ENCODE measurements at regions not wholly inside any gene's neighbourhood (a gene's known extent, or its start where the extent isn't known, plus 50 kb on each side); places are given as distances from the start of the nearest gene placed in this dataset.

DNA sequence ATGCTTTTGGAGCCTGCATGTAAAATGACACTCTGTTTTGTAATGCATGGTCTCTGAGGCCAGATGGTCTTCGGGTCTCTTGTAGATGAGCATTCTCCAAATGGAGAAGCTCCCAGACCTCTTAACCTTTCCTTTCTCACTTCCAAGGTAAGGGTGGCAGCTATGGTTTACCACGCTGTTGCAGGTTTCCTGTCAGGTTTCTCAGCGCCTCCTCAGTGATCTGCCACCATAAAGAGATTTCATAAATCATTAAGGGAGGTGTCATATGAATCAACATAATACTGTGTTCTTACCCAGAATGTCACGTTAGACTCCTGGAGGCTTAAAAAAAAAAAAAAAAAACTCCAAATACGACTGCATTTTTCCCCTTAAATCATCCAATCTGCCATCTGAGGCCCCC lies 787.4 kb upstream of the EEF2KMT start:
- H3K9me3 ChIP-seq: no peaks in the 10 kb centered on the region

DNA sequence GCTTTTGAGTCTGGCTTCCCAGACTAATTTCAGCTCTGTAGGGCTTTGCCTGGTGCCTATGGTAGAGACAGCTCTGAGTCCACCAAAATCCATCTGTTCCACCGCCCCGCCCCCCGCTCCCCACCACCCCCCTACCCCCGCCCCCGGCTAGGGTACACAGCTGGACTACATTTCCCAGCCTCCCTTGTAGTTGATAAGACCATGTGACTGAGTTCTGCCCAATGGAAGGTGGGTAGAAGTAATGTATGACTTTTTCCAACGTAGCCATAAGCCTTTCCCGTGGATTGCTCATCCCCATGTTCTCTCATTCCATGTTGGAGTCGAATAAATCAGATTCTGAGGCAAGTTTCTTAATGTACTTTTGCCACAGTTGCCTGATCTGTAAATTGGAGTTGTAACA lies 786.7 kb upstream of the EEF2KMT start:
- TF ChIP-seq, protein P1, sequence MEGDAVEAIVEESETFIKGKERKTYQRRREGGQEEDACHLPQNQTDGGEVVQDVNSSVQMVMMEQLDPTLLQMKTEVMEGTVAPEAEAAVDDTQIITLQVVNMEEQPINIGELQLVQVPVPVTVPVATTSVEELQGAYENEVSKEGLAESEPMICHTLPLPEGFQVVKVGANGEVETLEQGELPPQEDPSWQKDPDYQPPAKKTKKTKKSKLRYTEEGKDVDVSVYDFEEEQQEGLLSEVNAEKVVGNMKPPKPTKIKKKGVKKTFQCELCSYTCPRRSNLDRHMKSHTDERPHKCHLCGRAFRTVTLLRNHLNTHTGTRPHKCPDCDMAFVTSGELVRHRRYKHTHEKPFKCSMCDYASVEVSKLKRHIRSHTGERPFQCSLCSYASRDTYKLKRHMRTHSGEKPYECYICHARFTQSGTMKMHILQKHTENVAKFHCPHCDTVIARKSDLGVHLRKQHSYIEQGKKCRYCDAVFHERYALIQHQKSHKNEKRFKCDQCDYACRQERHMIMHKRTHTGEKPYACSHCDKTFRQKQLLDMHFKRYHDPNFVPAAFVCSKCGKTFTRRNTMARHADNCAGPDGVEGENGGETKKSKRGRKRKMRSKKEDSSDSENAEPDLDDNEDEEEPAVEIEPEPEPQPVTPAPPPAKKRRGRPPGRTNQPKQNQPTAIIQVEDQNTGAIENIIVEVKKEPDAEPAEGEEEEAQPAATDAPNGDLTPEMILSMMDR (IDR thresholded peaks at IDR 0.05): no peak
- no peak overlapping the region for H3K27ac ChIP-seq
- no peaks in the 10 kb centered on the region for H3K4me1 ChIP-seq
- intact Hi-C loops (cut with DNase I): no loop called here
- FAIRE-seq: no peak
- H3K4me3 ChIP-seq: no peak overlapping the region
- no peaks in the 10 kb centered on the region for H3K36me3 ChIP-seq
- WGBS, 2 donors: 63 to 72% methylated on average over 8 of the region's 8 CpGs
- no peaks in the 10 kb centered on the region for H3K9me3 ChIP-seq
- no peak for ATAC-seq
- no peaks in the 10 kb centered on the region for H3K27me3 ChIP-seq
- DNase-seq: no peak

More for the DNA sequence above, 787.4 kb upstream of the EEF2KMT start:
- TF ChIP-seq, protein P1 (IDR thresholded peaks at IDR 0.05): no peak
- H3K4me3 ChIP-seq: no peak overlapping the region
- no peak for DNase-seq
- no peak overlapping the region for H3K27ac ChIP-seq
- ATAC-seq: no peak
- no peaks in the 10 kb centered on the region for H3K27me3 ChIP-seq
- 66% methylated on average over 5 of the region's 5 CpGs for WGBS, 2 donors
- FAIRE-seq: no peak
- H3K36me3 ChIP-seq: no peaks in the 10 kb centered on the region
- intact Hi-C loops (cut with DNase I): no loop called here
- H3K4me1 ChIP-seq: no peaks in the 10 kb centered on the region

DNA sequence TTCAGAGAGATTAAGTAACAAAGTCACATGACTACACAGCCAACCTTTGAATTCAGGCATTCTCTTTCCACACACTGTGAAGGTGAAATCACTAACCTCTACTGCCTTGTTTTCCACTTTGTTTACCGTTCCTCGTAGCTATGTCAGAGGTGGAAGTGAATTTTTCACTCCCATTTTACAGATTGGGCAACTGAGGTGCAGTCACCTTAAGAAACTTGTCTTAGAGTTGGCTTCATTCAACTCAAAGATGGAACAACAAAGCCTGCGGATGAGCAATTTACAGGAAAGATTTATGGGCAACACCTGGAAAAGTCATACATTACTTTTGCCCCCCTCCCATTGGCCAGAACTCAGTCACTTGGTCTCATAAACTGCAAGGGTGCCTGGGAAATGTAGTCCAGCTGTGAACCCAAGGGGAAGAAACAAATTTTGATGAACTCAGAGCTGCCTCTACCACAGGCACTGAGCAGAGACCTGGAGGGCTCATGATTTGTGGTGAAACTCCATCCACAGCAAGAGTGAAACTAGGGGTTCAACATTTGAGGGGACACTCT lies 784.6 kb upstream of the EEF2KMT start:
- no peak for ATAC-seq
- no peaks in the 10 kb centered on the region for H3K4me1 ChIP-seq
- intact Hi-C loops (cut with DNase I): no loop called here
- TF ChIP-seq, protein P1 (IDR thresholded peaks at IDR 0.05): no peak
- no peak overlapping the region for H3K27ac ChIP-seq
- no peak overlapping the region for H3K4me3 ChIP-seq
- DNase-seq: no peak
- no peaks in the 10 kb centered on the region for H3K27me3 ChIP-seq
- H3K36me3 ChIP-seq: no peaks in the 10 kb centered on the region
- H3K9me3 ChIP-seq: no peaks in the 10 kb centered on the region
- FAIRE-seq: no peak
- 59 to 68% methylated on average over 3 of the region's 3 CpGs for WGBS, 2 donors

GRCh38 chr16:5875416-5875815 lies 777.8 kb upstream of the EEF2KMT start:
- WGBS, 2 donors: 56 to 59% methylated on average over 5 of the region's 5 CpGs
- Histone ChIP-seq H3K27ac (no peak overlapping the region), H3K9me3 (no peaks in the 10 kb centered on the region), H3K4me3 (no peak overlapping the region), H3K36me3 (no peaks in the 10 kb centered on the region), H3K4me1 (no peaks in the 10 kb centered on the region), H3K27me3 (no peaks in the 10 kb centered on the region)
- intact Hi-C loops (cut with DNase I): no loop called here
- TF ChIP-seq, protein P1 (IDR thresholded peaks at IDR 0.05): no peak
- DNase-seq (no peak), FAIRE-seq (no peak), ATAC-seq (no peak)

GRCh38 chr16:5874899-5875298 lies 777.3 kb upstream of the EEF2KMT start:
- DNase-seq (no peak), FAIRE-seq (no peak), ATAC-seq (no peak)
- Histone ChIP-seq H3K4me1 (no peaks in the 10 kb centered on the region), H3K36me3 (no peaks in the 10 kb centered on the region), H3K4me3 (no peak overlapping the region), H3K27ac (no peak overlapping the region), H3K9me3 (no peaks in the 10 kb centered on the region), H3K27me3 (no peaks in the 10 kb centered on the region)
- intact Hi-C loops (cut with DNase I): no loop called here
- WGBS, 2 donors: 70 to 72% methylated on average over 4 of the region's 4 CpGs
- TF ChIP-seq, protein P1 (IDR thresholded peaks at IDR 0.05): no peak
